B cell (primary cell): ENCODE measurements at regions not wholly inside any gene's neighbourhood (a gene's known extent, or its start where the extent isn't known, plus 50 kb on each side); places are given as distances from the start of the nearest gene placed in this dataset.

Experiments
- ATAC-seq: fragments of 200-7000 bp; cut with Tn5 transposase; one replicate; pipeline ENCODE4 v1.10.0; 2021; ENCODE audit warnings: low read depth, mild to moderate bottlenecking, moderate number of reproducible peaks, moderate library complexity
- CTCF ChIA-PET: fragments of 350-600 bp; sonication (Branson Sonifier 250); formaldehyde crosslinking; loops from one replicate; lab custom pipeline; 2021; ENCODE audit warnings: antibody characterized with exemption, inconsistent platforms; lab: Charles Lee
- POLR2A ChIA-PET: fragments of 350-600 bp; sonication (Branson Sonifier 250); formaldehyde crosslinking; loops from one replicate; lab custom pipeline; 2021; ENCODE audit warnings: antibody characterized with exemption; lab: Charles Lee
- DNase-seq: peaks from one replicate; pipeline ENCODE4 v3.0.0; 2013
- H2AFZ ChIP-seq: 2 replicates; pipeline ENCODE4 v1.6.1; 2012; ENCODE audit warnings: mild to moderate bottlenecking, low read depth, low read length; ENCODE audit not compliant: insufficient read depth, poor library complexity, severe bottlenecking
- H3K27ac ChIP-seq, 2 donors: 1 replicate in 1 of 2; 2 replicates in 1 of 2; pipeline ENCODE4 v1.5.1; 2012 to 2013; ENCODE audit warnings: low read length in 2 of 2, mild to moderate bottlenecking in 2 of 2, moderate library complexity in 1 of 2
- H3K27me3 ChIP-seq, 4 experiments: fragments of 200-600 bp in 1 of 4; sonication (generic) in 1 of 4; replicated peaks in 1 of 4; 1 replicate in 2 of 4; 2 replicates in 2 of 4; pipeline versions ENCODE4 v1.6.1 to v1.7.0; 2013 to 2016; ENCODE audit warnings: low read length in 3 of 4, mild to moderate bottlenecking in 2 of 4, mixed read lengths in 1 of 4, moderate library complexity in 1 of 4; ENCODE audit not compliant: insufficient read depth in 4 of 4, control insufficient read depth in 3 of 4; ENCODE audit errors: control extremely low read depth in 1 of 4
- H3K36me3 ChIP-seq, 2 experiments: replicated peaks in 1 of 2; 1 replicate in 1 of 2; 2 replicates in 1 of 2; pipeline versions ENCODE4 v1.6.1 to v1.7.1; 2013; ENCODE audit warnings: low read length in 1 of 2; ENCODE audit not compliant: insufficient read depth in 2 of 2, control insufficient read depth in 1 of 2; ENCODE audit errors: control extremely low read depth in 1 of 2, extremely low read depth in 1 of 2
- H3K4me1 ChIP-seq, 2 donors: fragments of 200-600 bp in 1 of 2; sonication (generic) in 1 of 2; 1 replicate in 1 of 2; 2 replicates in 1 of 2; pipeline versions ENCODE4 v1.5.1 to v1.6.1; 2013 to 2017; ENCODE audit warnings: low read length in 2 of 2; ENCODE audit not compliant: control insufficient read depth in 2 of 2, insufficient read depth in 2 of 2
- H3K4me2 ChIP-seq: replicated peaks from 2 replicates; pipeline ENCODE3; 2012; ENCODE audit warnings: mild to moderate bottlenecking, low read depth, low read length; ENCODE audit not compliant: poor library complexity, severe bottlenecking
- H3K4me3 ChIP-seq, 5 experiments: fragments of 200-600 bp in 1 of 5; sonication (generic) in 1 of 5; 1 replicate in 3 of 5; 2 replicates in 2 of 5; pipeline versions ENCODE4 v1.5.1 to v1.7.0; 2011 to 2016; ENCODE audit warnings: low read length in 4 of 5, mild to moderate bottlenecking in 4 of 5, low read depth in 2 of 5, control low read depth in 1 of 5, moderate library complexity in 1 of 5; ENCODE audit not compliant: insufficient read depth in 1 of 5; ENCODE audit errors: control extremely low read depth in 1 of 5, extremely low read depth in 1 of 5
- H3K79me2 ChIP-seq: fragments of 200-600 bp; sonication (generic); one replicate; pipeline ENCODE4 v1.6.0; 2016; ENCODE audit warnings: low read length; ENCODE audit not compliant: control insufficient read depth, insufficient read depth
- H3K9ac ChIP-seq: fragments of 200-600 bp; sonication (generic); 2 replicates; pipeline ENCODE4 v1.6.1; 2017; ENCODE audit warnings: mild to moderate bottlenecking, low read length, moderate library complexity
- H3K9me3 ChIP-seq, 3 donors: one replicate each; pipeline versions ENCODE4 v1.6.1 to v1.7.1; 2013; ENCODE audit warnings: low read length in 2 of 3; ENCODE audit not compliant: control insufficient read depth in 2 of 3, insufficient read depth in 1 of 3; ENCODE audit errors: control extremely low read depth in 1 of 3
- H4K20me1 ChIP-seq: 2 replicates; pipeline ENCODE4 v1.6.0; 2012; ENCODE audit warnings: mild to moderate bottlenecking, low read length; ENCODE audit not compliant: insufficient read depth, control insufficient read depth, poor library complexity, severe bottlenecking
- H3K27ac Mint-ChIP-seq: one replicate; pipeline ENCODE4 v1.8.0; 2021; ENCODE audit warnings: mixed read lengths
- H3K27me3 Mint-ChIP-seq: one replicate; pipeline ENCODE4 v1.8.0; 2021; ENCODE audit warnings: mixed read lengths
- H3K4me1 Mint-ChIP-seq: one replicate; pipeline ENCODE4 v1.8.0; 2021; ENCODE audit warnings: mixed read lengths
- H3K4me3 Mint-ChIP-seq: one replicate; pipeline ENCODE4 v1.8.0; 2021; ENCODE audit warnings: mixed read lengths
- H3K9me3 Mint-ChIP-seq: one replicate; pipeline ENCODE4 v1.8.0; 2022; ENCODE audit warnings: mixed read lengths; ENCODE audit not compliant: insufficient read depth
- EZH2 ChIP-seq: IDR thresholded peaks from 2 replicates; pipeline ENCODE4 v1.6.1; 2012; ENCODE audit warnings: borderline replicate concordance, low read depth, mild to moderate bottlenecking, moderate library complexity, low read length; ENCODE audit not compliant: insufficient read depth, poor library complexity, severe bottlenecking
- WGBS: methylation state at CpG from one replicate; pipeline ENCODE4 v1.1.5; 2013; ENCODE audit warnings: missing lambda C conversion rate; ENCODE audit not compliant: insufficient coverage; 5-methylcytosine and 5-hydroxymethylcytosine counted together
- intact Hi-C: fragments of 100-400 bp; cut with micrococcal nuclease; formaldehyde crosslinking; loops from one replicate; pipeline ENCODE4 v1.10.0; 2022
- TF ChIP-seq, protein P1 (sequence below): fragments of 200-600 bp; IDR thresholded peaks from one replicate; pipeline ENCODE4 v1.8.0; 2022; ENCODE audit warnings: antibody characterized with exemption, mild to moderate bottlenecking

GRCh38 chr3:193865339-193865738 is 270.6 kb upstream of the HES1 start:
- no peaks in the 10 kb centered on the region for H3K79me2 ChIP-seq
- DNase-seq (peak; percentile 59), ATAC-seq (peak; percentile 80)
- TF ChIP-seq EZH2: no peak
- TF ChIP-seq, protein P1, sequence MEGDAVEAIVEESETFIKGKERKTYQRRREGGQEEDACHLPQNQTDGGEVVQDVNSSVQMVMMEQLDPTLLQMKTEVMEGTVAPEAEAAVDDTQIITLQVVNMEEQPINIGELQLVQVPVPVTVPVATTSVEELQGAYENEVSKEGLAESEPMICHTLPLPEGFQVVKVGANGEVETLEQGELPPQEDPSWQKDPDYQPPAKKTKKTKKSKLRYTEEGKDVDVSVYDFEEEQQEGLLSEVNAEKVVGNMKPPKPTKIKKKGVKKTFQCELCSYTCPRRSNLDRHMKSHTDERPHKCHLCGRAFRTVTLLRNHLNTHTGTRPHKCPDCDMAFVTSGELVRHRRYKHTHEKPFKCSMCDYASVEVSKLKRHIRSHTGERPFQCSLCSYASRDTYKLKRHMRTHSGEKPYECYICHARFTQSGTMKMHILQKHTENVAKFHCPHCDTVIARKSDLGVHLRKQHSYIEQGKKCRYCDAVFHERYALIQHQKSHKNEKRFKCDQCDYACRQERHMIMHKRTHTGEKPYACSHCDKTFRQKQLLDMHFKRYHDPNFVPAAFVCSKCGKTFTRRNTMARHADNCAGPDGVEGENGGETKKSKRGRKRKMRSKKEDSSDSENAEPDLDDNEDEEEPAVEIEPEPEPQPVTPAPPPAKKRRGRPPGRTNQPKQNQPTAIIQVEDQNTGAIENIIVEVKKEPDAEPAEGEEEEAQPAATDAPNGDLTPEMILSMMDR: no peak
- peaks cover 0 to 3% (median 0%) of the 10 kb centered on the region in 4 experiments for H3K27me3 ChIP-seq
- Mint-ChIP-seq H3K27ac (peak overlapping the region; percentile 68), H3K9me3 (no peaks in the 10 kb centered on the region), H3K4me3 (peak overlapping the region; percentile 74), H3K27me3 (no peaks in the 10 kb centered on the region), H3K4me1 (peaks cover 59% of the 10 kb centered on the region)
- POLR2A ChIA-PET: interaction anchor here (0.7 to 0.9 kb wide), 2 partner anchors 242 to 872 kb away, joined by 3 to 5 read pairs; no protein-coding TSS in a partner anchor
- H3K4me2 ChIP-seq: peak overlapping the region; percentile 76
- intact Hi-C loops: loop anchor here (2.0 to 10.0 kb wide), 3 partner anchors 33 to 271 kb away; partner anchors contain the start of gene HES1
- peaks cover 0 to 4% (median 0%) of the 10 kb centered on the region in 3 donors for H3K9me3 ChIP-seq
- CTCF ChIA-PET: interaction anchor here (1.0 to 1.5 kb wide), 3 partner anchors 272 to 450 kb away, joined by 3 to 4 read pairs (median 3); no protein-coding TSS in a partner anchor
- WGBS: 64% methylated on average over 1 of the region's 1 CpG
- no peak overlapping the region for H2AFZ ChIP-seq
- H4K20me1 ChIP-seq: no peaks in the 10 kb centered on the region
- H3K4me3 ChIP-seq: no peak overlapping the region
- H3K4me1 ChIP-seq: peaks cover 57 to 60% of the 10 kb centered on the region in 2 donors
- H3K9ac ChIP-seq: no peak overlapping the region
- no peaks in the 10 kb centered on the region for H3K36me3 ChIP-seq
- H3K27ac ChIP-seq: no peak overlapping the region

- no peak overlapping the region for H2AFZ ChIP-seq
- ChIA-PET POLR2A (interaction anchor here (0.7 to 0.9 kb wide), 2 partner anchors 241 to 871 kb away, joined by 3 to 5 read pairs; no protein-coding TSS in a partner anchor), CTCF (interaction anchor here (1.0 to 1.5 kb wide), 3 partner anchors 272 to 449 kb away, joined by 3 to 4 read pairs (median 3); no protein-coding TSS in a partner anchor)
- no peak overlapping the region for H3K4me3 ChIP-seq
- no peaks in the 10 kb centered on the region for H3K9me3 Mint-ChIP-seq
- intact Hi-C loops: loop anchor here (2.0 to 10.0 kb wide), 3 partner anchors 34 to 271 kb away; partner anchors contain the start of gene HES1
- H3K4me2 ChIP-seq: peak overlapping the region; percentile 76
- H3K4me3 Mint-ChIP-seq: peak overlapping the region; percentile 74
- H3K79me2 ChIP-seq: no peaks in the 10 kb centered on the region
- H3K36me3 ChIP-seq: no peaks in the 10 kb centered on the region
- peaks cover 0 to 4% (median 0%) of the 10 kb centered on the region in 3 donors for H3K9me3 ChIP-seq
- WGBS: 29% methylated on average over 2 of the region's 4 CpGs
- peaks cover 0 to 3% (median 0%) of the 10 kb centered on the region in 4 experiments for H3K27me3 ChIP-seq
- ATAC-seq (no peak), DNase-seq (no peak)
- H3K27me3 Mint-ChIP-seq: no peaks in the 10 kb centered on the region
- peaks cover 65% of the 10 kb centered on the region for H3K4me1 Mint-ChIP-seq
- no peak overlapping the region for H3K27ac ChIP-seq
- H3K4me1 ChIP-seq: peaks cover 60 to 66% of the 10 kb centered on the region in 2 donors
- TF ChIP-seq, protein P1: no peak
- no peak for TF ChIP-seq EZH2
- no peaks in the 10 kb centered on the region for H4K20me1 ChIP-seq
- H3K27ac Mint-ChIP-seq: peak overlapping the region; percentile 68
- no peak overlapping the region for H3K9ac ChIP-seq
These were observed 270.0 kb upstream of the HES1 start for GRCh38 chr3:193865896-193866480.
